SK-N-SH (cell line): ENCODE measurements at regions not wholly inside any gene's neighbourhood (a gene's known extent, or its start where the extent isn't known, plus 50 kb on each side); places are given as distances from the start of the nearest gene placed in this dataset.

Source experiments
- CTCF ChIA-PET: fragments of 300-600, 350-600 bp; formaldehyde crosslinking; extraction: SDS; loops from one replicate; lab custom pipeline; 2021; lab: Yijun Ruan, JAX
- POLR2A ChIA-PET: fragments of 350-600 bp; sonication (Branson Sonifier 250); formaldehyde crosslinking; extraction: SDS; loops from one replicate; lab custom pipeline; 2020; ENCODE audit warnings: antibody characterized with exemption, inconsistent platforms; lab: Yijun Ruan, JAX
- DNase-seq: peaks from one replicate; pipeline ENCODE4 v3.0.0; 2012
- H2AFZ ChIP-seq: fragments of 200-600 bp; sonication (generic); 2 replicates; pipeline ENCODE4 v1.8.1; 2016; ENCODE audit warnings: antibody characterized with exemption, mild to moderate bottlenecking, low read depth
- H3F3A ChIP-seq: fragments of 200-600 bp; sonication (generic); replicated peaks from 2 replicates; pipeline ENCODE3; 2016; ENCODE audit warnings: antibody characterized with exemption, mild to moderate bottlenecking; ENCODE audit not compliant: insufficient read depth
- H3K27ac ChIP-seq, 2 experiments: fragments of 200-500 bp in 1 of 2; fragments of 200-600 bp in 1 of 2; sonication (Bioruptor generic) in 1 of 2; sonication (generic), shearing (Covaris generic) in 1 of 2; 2 replicates each; pipeline versions ENCODE4 v1.5.1 to v1.6.1; 2014 to 2016; ENCODE audit warnings: low read depth in 2 of 2, inconsistent platforms in 1 of 2, low read length in 1 of 2, mild to moderate bottlenecking in 1 of 2, mixed read lengths in 1 of 2
- H3K27me3 ChIP-seq: fragments of 200-600 bp; sonication (generic), shearing (Covaris generic); 2 replicates; pipeline ENCODE4 v1.6.1; 2016; ENCODE audit warnings: mixed run types; ENCODE audit not compliant: insufficient read depth
- H3K36me3 ChIP-seq, 2 experiments: fragments of 200-500 bp in 1 of 2; fragments of 200-600 bp in 1 of 2; sonication (Bioruptor generic) in 1 of 2; sonication (generic) in 1 of 2; replicated peaks in 1 of 2; 2 replicates each; pipeline versions ENCODE3 to v1.5.1; 2014 to 2016; ENCODE audit warnings: low read length in 1 of 2, mild to moderate bottlenecking in 1 of 2; ENCODE audit not compliant: insufficient read depth in 2 of 2, control insufficient read depth in 1 of 2
- H3K4me1 ChIP-seq, 2 experiments: fragments of 200-500 bp in 1 of 2; fragments of 200-600 bp in 1 of 2; sonication (Bioruptor generic) in 1 of 2; sonication (generic), shearing (Covaris generic) in 1 of 2; 2 replicates each; pipeline versions ENCODE4 v1.5.1 to v1.6.1; 2014 to 2016; ENCODE audit warnings: low read depth in 1 of 2, low read length in 1 of 2, mixed run types in 1 of 2; ENCODE audit not compliant: insufficient read depth in 2 of 2, control insufficient read depth in 1 of 2
- H3K4me2 ChIP-seq: fragments of 200-600 bp; sonication (generic), shearing (Covaris generic); 2 replicates; pipeline ENCODE4 v1.6.1; 2017; ENCODE audit warnings: mixed run types
- H3K4me3 ChIP-seq, 2 experiments: fragments of 200-500 bp in 1 of 2; fragments of 200-600 bp in 1 of 2; sonication (Bioruptor generic) in 1 of 2; sonication (generic), shearing (Covaris generic) in 1 of 2; 2 replicates each; pipeline versions ENCODE4 v1.5.1 to v1.8.1; 2014 to 2016; ENCODE audit warnings: low read depth in 2 of 2, inconsistent platforms in 1 of 2, low read length in 1 of 2, mild to moderate bottlenecking in 1 of 2, mixed read lengths in 1 of 2, moderate library complexity in 1 of 2
- H3K79me2 ChIP-seq: fragments of 200-600 bp; sonication (generic); 2 replicates; pipeline ENCODE4 v1.8.1; 2017; ENCODE audit warnings: mild to moderate bottlenecking; ENCODE audit not compliant: insufficient read depth
- H3K9ac ChIP-seq: fragments of 200-600 bp; sonication (generic); 2 replicates; pipeline ENCODE4 v1.6.1; 2017; ENCODE audit warnings: mixed run types
- H3K9me2 ChIP-seq: fragments of 200-600 bp; sonication (generic); 2 replicates; pipeline ENCODE4 v1.6.1; 2017; ENCODE audit warnings: mixed run types
- H3K9me3 ChIP-seq: fragments of 200-600 bp; sonication (generic); 2 replicates; pipeline ENCODE4 v1.6.1; 2017; ENCODE audit warnings: mixed run types, mild to moderate bottlenecking, moderate library complexity
- H4K20me1 ChIP-seq: fragments of 200-600 bp; sonication (generic); 2 replicates; pipeline ENCODE4 v1.6.1; 2017; ENCODE audit warnings: mild to moderate bottlenecking, mixed run types; ENCODE audit not compliant: insufficient read depth
- ELF1 ChIP-seq: IDR thresholded peaks from 2 replicates; pipeline ENCODE4 v1.4.0; 2012
- GABPA ChIP-seq: IDR thresholded peaks from 2 replicates; pipeline ENCODE4 v1.4.0; 2012; ENCODE audit warnings: low read depth, mild to moderate bottlenecking
- IRF3 ChIP-seq: fragments of 150-350 bp; IDR thresholded peaks from 2 replicates; pipeline ENCODE4 v1.6.1; 2016; ENCODE audit warnings: mild to moderate bottlenecking, low read depth, low read length
- JUND ChIP-seq: IDR thresholded peaks from 2 replicates; pipeline ENCODE4 v1.4.0; 2012
- MAX ChIP-seq: IDR thresholded peaks from 2 replicates; pipeline ENCODE4 v1.4.0; 2012; ENCODE audit warnings: low read depth
- MEF2A ChIP-seq: IDR thresholded peaks from 2 replicates; pipeline ENCODE4 v1.4.0; 2012; ENCODE audit warnings: low read depth, borderline replicate concordance
- MXI1 ChIP-seq: IDR thresholded peaks from 2 replicates; pipeline ENCODE4 v1.6.1; 2012; ENCODE audit warnings: mild to moderate bottlenecking, low read depth, low read length, improper control_type of control experiment
- NFIC ChIP-seq: IDR thresholded peaks from 2 replicates; pipeline ENCODE4 v1.4.0; 2012; ENCODE audit warnings: borderline replicate concordance
- NRF1 ChIP-seq: IDR thresholded peaks from 2 replicates; pipeline ENCODE4 v1.6.1; 2012; ENCODE audit warnings: low read depth, mild to moderate bottlenecking, low read length
- POLR2AphosphoS5 ChIP-seq: IDR thresholded peaks from 2 replicates; pipeline ENCODE4 v1.6.1; 2012; ENCODE audit warnings: low read depth, low read length
- RAD21 ChIP-seq: IDR thresholded peaks from 2 replicates; pipeline ENCODE4 v1.6.1; 2012; ENCODE audit warnings: mild to moderate bottlenecking, low read length
- RCOR1 ChIP-seq: fragments of 150-350 bp; IDR thresholded peaks from 2 replicates; pipeline ENCODE4 v1.6.1; 2017; ENCODE audit warnings: antibody characterized with exemption, low read length
- RFX5 ChIP-seq: IDR thresholded peaks from 2 replicates; pipeline ENCODE4 v1.6.1; 2012; ENCODE audit warnings: mild to moderate bottlenecking, improper control_type of control experiment, low read length
- RXRA ChIP-seq: IDR thresholded peaks from 2 replicates; pipeline ENCODE4 v1.4.0; 2012; ENCODE audit warnings: low read depth, mild to moderate bottlenecking, borderline replicate concordance
- USF1 ChIP-seq: IDR thresholded peaks from 2 replicates; pipeline ENCODE4 v1.4.0; 2012; ENCODE audit warnings: low read depth, borderline replicate concordance
- USF2 ChIP-seq: fragments of 150-350 bp; IDR thresholded peaks from 2 replicates; pipeline ENCODE4 v1.6.1; 2017; ENCODE audit warnings: antibody characterized with exemption, low read length, low read depth, borderline replicate concordance
- YY1 ChIP-seq: IDR thresholded peaks from 2 replicates; pipeline ENCODE4 v1.4.0; 2012; ENCODE audit warnings: low read depth, mild to moderate bottlenecking
- WGBS: methylation state at CpG from one replicate; pipeline ENCODE4 v1.1.6; 2017; ENCODE audit warnings: low lambda C conversion rate; 5-methylcytosine and 5-hydroxymethylcytosine counted together

GRCh38 chr1:24256687-24257086 lies 62.5 kb upstream of the GRHL3 start:
- Histone ChIP-seq H3K27ac (no peak overlapping the region), H2AFZ (no peak overlapping the region), H4K20me1 (no peaks in the 10 kb centered on the region), H3F3A (no peaks in the 10 kb centered on the region), H3K79me2 (no peaks in the 10 kb centered on the region), H3K9me2 (no peaks in the 10 kb centered on the region), H3K4me1 (no peaks in the 10 kb centered on the region), H3K36me3 (no peaks in the 10 kb centered on the region), H3K4me3 (no peak overlapping the region), H3K9ac (no peak overlapping the region), H3K4me2 (no peak overlapping the region), H3K27me3 (peaks cover 4% of the 10 kb centered on the region), H3K9me3 (no peaks in the 10 kb centered on the region)
- TF ChIP-seq NFIC, result no peak
- no peak for TF ChIP-seq MXI1
- no peak for TF ChIP-seq JUND
- TF ChIP-seq IRF3, result no peak
- TF ChIP-seq USF2, result no peak
- TF ChIP-seq USF1, result no peak
- TF ChIP-seq GABPA, result no peak
- no peak for TF ChIP-seq RFX5
- TF ChIP-seq MEF2A, result no peak
- no peak for TF ChIP-seq RXRA
- TF ChIP-seq ELF1, result no peak
- TF ChIP-seq YY1, result no peak
- TF ChIP-seq POLR2AphosphoS5, result no peak
- TF ChIP-seq MAX, result no peak
- TF ChIP-seq NRF1, result no peak
- no peak for TF ChIP-seq RAD21
- TF ChIP-seq RCOR1, result no peak
- ChIA-PET CTCF (interaction anchor here (4.3 kb wide), 1 partner anchor 135 kb away, joined by 17 read pairs; no protein-coding TSS in a partner anchor), POLR2A (no interaction called here)
- no peak for DNase-seq
- 6% methylated on average over 2 of the region's 2 CpGs for WGBS

GRCh38 chr1:24255226-24255625 lies 63.9 kb upstream of the GRHL3 start:
- H2AFZ ChIP-seq, result no peak overlapping the region
- CTCF ChIA-PET, result interaction anchor here (0.8 to 0.9 kb wide), 2 partner anchors 56 to 105 kb away, joined by 3 read pairs; no protein-coding TSS in a partner anchor
- 87% methylated on average over 6 of the region's 7 CpGs for WGBS
- peaks cover 4% of the 10 kb centered on the region for H3K27me3 ChIP-seq
- H4K20me1 ChIP-seq, result no peaks in the 10 kb centered on the region
- no peaks in the 10 kb centered on the region for H3F3A ChIP-seq
- no peak for DNase-seq
- no peaks in the 10 kb centered on the region for H3K4me1 ChIP-seq
- POLR2A ChIA-PET, result no interaction called here
- H3K4me3 ChIP-seq, result no peak overlapping the region
- no peak overlapping the region for H3K9ac ChIP-seq
- H3K9me2 ChIP-seq, result no peaks in the 10 kb centered on the region
- no peak overlapping the region for H3K4me2 ChIP-seq
- H3K79me2 ChIP-seq, result no peaks in the 10 kb centered on the region
- TF ChIP-seq RAD21 (no peak), GABPA (no peak), POLR2AphosphoS5 (no peak), RFX5 (no peak)
- H3K27ac ChIP-seq, result no peak overlapping the region
- no peaks in the 10 kb centered on the region for H3K9me3 ChIP-seq
- H3K36me3 ChIP-seq, result no peaks in the 10 kb centered on the region
